ENCODE measurements at regions not wholly inside any gene's neighbourhood (a gene's known extent, or its start where the extent isn't known, plus 50 kb on each side); places are given as distances from the start of the nearest gene placed in this dataset.

DNA sequence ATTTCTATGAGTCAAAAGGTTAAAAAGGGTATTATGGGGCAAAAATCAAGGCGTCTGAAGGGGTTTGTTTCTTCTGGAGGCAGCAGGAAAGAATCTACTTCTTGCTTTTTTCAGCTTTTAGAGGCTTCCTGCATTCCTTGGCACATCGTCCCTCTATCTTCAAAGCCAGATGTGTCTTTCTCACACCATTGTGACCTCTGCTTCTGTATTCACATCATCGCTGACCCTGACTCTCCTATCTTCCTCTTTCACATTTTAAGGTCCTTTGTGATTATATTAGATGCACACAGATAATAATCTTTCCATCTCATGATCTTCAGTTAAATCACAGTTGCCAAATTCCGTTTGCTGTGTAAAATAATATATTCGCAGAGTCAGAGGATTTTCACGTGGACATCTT is 112.7 kb downstream of the PPP4R3C start:
- no peak for TF ChIP-seq EZH2phosphoT487 (conservative IDR thresholded peaks at IDR 0.05; ENCODE audit: low read length)
- TF ChIP-seq, protein P1, sequence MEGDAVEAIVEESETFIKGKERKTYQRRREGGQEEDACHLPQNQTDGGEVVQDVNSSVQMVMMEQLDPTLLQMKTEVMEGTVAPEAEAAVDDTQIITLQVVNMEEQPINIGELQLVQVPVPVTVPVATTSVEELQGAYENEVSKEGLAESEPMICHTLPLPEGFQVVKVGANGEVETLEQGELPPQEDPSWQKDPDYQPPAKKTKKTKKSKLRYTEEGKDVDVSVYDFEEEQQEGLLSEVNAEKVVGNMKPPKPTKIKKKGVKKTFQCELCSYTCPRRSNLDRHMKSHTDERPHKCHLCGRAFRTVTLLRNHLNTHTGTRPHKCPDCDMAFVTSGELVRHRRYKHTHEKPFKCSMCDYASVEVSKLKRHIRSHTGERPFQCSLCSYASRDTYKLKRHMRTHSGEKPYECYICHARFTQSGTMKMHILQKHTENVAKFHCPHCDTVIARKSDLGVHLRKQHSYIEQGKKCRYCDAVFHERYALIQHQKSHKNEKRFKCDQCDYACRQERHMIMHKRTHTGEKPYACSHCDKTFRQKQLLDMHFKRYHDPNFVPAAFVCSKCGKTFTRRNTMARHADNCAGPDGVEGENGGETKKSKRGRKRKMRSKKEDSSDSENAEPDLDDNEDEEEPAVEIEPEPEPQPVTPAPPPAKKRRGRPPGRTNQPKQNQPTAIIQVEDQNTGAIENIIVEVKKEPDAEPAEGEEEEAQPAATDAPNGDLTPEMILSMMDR (IDR thresholded peaks at IDR 0.05; ENCODE audit: insufficient read depth, low read length, poor library complexity, severe bottlenecking) = no peak

All from SU-DHL-6 (cell line).